H9 (cell line): ENCODE measurements at regions not wholly inside any gene's neighbourhood (a gene's known extent, or its start where the extent isn't known, plus 50 kb on each side); places are given as distances from the start of the nearest gene placed in this dataset.
A peak's percentile ranks its signal among the peaks of the same experiment; 100 is the strongest.

Experiments used
- DNase-seq: peaks from one replicate; pipeline ENCODE4 v3.0.0-alpha.2; 2017
- H2AFZ ChIP-seq: one replicate; pipeline ENCODE4 v1.6.1; 2013; ENCODE audit warnings: mild to moderate bottlenecking, low read length, control low read depth, moderate library complexity
- H2AK5ac ChIP-seq: 2 replicates; pipeline ENCODE4 v1.6.1; 2013; ENCODE audit warnings: low read length, control low read depth, mixed read lengths; ENCODE audit not compliant: insufficient read length
- H2BK120ac ChIP-seq: one replicate; pipeline ENCODE4 v1.6.1; 2013; ENCODE audit warnings: low read depth, mild to moderate bottlenecking, low read length, control low read depth, inconsistent platforms; ENCODE audit not compliant: poor library complexity, severe bottlenecking
- H2BK12ac ChIP-seq: 2 replicates; pipeline ENCODE4 v1.6.1; 2013; ENCODE audit warnings: low read length, control low read depth, mixed read lengths, low read depth; ENCODE audit not compliant: insufficient read length
- H2BK15ac ChIP-seq: 2 replicates; pipeline ENCODE4 v1.6.1; 2013; ENCODE audit warnings: low read depth, low read length, control low read depth
- H2BK20ac ChIP-seq: one replicate; pipeline ENCODE4 v1.6.1; 2013; ENCODE audit warnings: low read depth, mild to moderate bottlenecking, low read length, control low read depth, inconsistent platforms; ENCODE audit not compliant: poor library complexity, severe bottlenecking
- H2BK5ac ChIP-seq: 2 replicates; pipeline ENCODE4 v1.6.1; 2013; ENCODE audit warnings: low read length, control low read depth, mixed read lengths; ENCODE audit not compliant: insufficient read length
- H3K14ac ChIP-seq: 2 replicates; pipeline ENCODE4 v1.6.1; 2013; ENCODE audit warnings: low read length, control low read depth; ENCODE audit not compliant: insufficient read depth
- H3K18ac ChIP-seq: 2 replicates; pipeline ENCODE4 v1.6.1; 2013; ENCODE audit warnings: low read depth, mild to moderate bottlenecking, mixed read lengths, low read length, control low read depth; ENCODE audit not compliant: insufficient read length
- H3K23ac ChIP-seq: 2 replicates; pipeline ENCODE4 v1.6.1; 2013; ENCODE audit warnings: low read length, control low read depth, mixed read lengths, low read depth; ENCODE audit not compliant: insufficient read length
- H3K23me2 ChIP-seq: 2 replicates; pipeline ENCODE4 v1.6.1; 2013; ENCODE audit warnings: low read depth, mild to moderate bottlenecking, mixed read lengths, low read length, control low read depth; ENCODE audit not compliant: insufficient read length, poor library complexity, severe bottlenecking
- H3K27ac ChIP-seq: 2 replicates; pipeline ENCODE4 v1.5.1; 2013; ENCODE audit warnings: low read length, control low read depth, mixed read lengths, low read depth; ENCODE audit not compliant: insufficient read length
- H3K27me3 ChIP-seq: 2 replicates; pipeline ENCODE4 v1.6.1; 2013; ENCODE audit warnings: low read length, control low read depth, inconsistent platforms; ENCODE audit not compliant: insufficient read depth
- H3K4ac ChIP-seq: 2 replicates; pipeline ENCODE4 v1.6.1; 2013; ENCODE audit warnings: low read depth, mild to moderate bottlenecking, control low read depth, inconsistent platforms, low read length, moderate library complexity
- H3K4me1 ChIP-seq: 2 replicates; pipeline ENCODE4 v1.6.1; 2013; ENCODE audit warnings: low read length, control low read depth, inconsistent platforms; ENCODE audit not compliant: insufficient read depth
- H3K4me2 ChIP-seq: 2 replicates; pipeline ENCODE4 v1.6.1; 2013; ENCODE audit warnings: low read length, control low read depth, mixed read lengths; ENCODE audit not compliant: insufficient read length, insufficient read depth
- H3K56ac ChIP-seq: 2 replicates; pipeline ENCODE4 v1.6.1; 2013; ENCODE audit warnings: low read depth, mild to moderate bottlenecking, mixed read lengths, low read length, control low read depth; ENCODE audit not compliant: insufficient read length
- H3K79me1 ChIP-seq: 2 replicates; pipeline ENCODE4 v1.6.1; 2013; ENCODE audit warnings: low read depth, mild to moderate bottlenecking, moderate library complexity, low read length, control low read depth, inconsistent platforms; ENCODE audit not compliant: insufficient read depth, poor library complexity, severe bottlenecking
- H3K79me2 ChIP-seq: 2 replicates; pipeline ENCODE4 v1.6.1; 2013; ENCODE audit warnings: low read length, control low read depth, inconsistent platforms; ENCODE audit not compliant: insufficient read depth
- H3K9ac ChIP-seq: 2 replicates; pipeline ENCODE4 v1.6.1; 2013; ENCODE audit warnings: low read length, control low read depth, mixed read lengths; ENCODE audit not compliant: insufficient read length; ENCODE audit errors: extremely low read depth
- H3K9me3 ChIP-seq: one replicate; pipeline ENCODE4 v1.6.1; 2013; ENCODE audit warnings: low read depth, low read length, inconsistent platforms; ENCODE audit not compliant: control insufficient read depth
- H3T11ph ChIP-seq: one replicate; pipeline ENCODE4 v1.6.1; 2013; ENCODE audit warnings: mild to moderate bottlenecking, low read length, control low read depth, inconsistent platforms
- H4K20me1 ChIP-seq: one replicate; pipeline ENCODE4 v1.6.1; 2013; ENCODE audit not compliant: control insufficient read depth, insufficient read length, insufficient read depth
- H4K5ac ChIP-seq: 2 replicates; pipeline ENCODE4 v1.6.1; 2013; ENCODE audit warnings: low read depth, mild to moderate bottlenecking, mixed read lengths, low read length, control low read depth; ENCODE audit not compliant: insufficient read length
- H4K8ac ChIP-seq: replicated peaks from 2 replicates; pipeline ENCODE4 v1.6.1; 2013; ENCODE audit warnings: low read length, control low read depth, mixed read lengths, low read depth; ENCODE audit not compliant: insufficient read length
- H4K91ac ChIP-seq: 2 replicates; pipeline ENCODE4 v1.6.1; 2013; ENCODE audit warnings: low read depth, mild to moderate bottlenecking, moderate library complexity, mixed read lengths, low read length, control low read depth; ENCODE audit not compliant: insufficient read length
- H3K27ac Mint-ChIP-seq, 3 experiments: 2 replicates in 2 of 3; 3 replicates in 1 of 3; pipeline ENCODE4 v1.8.0; 2020 to 2021; ENCODE audit warnings: mixed read lengths in 3 of 3, mild to moderate bottlenecking in 1 of 3, moderate library complexity in 1 of 3
- H3K27me3 Mint-ChIP-seq: 2 replicates; pipeline ENCODE4 v1.8.0; 2021; ENCODE audit warnings: low read depth, mild to moderate bottlenecking, moderate library complexity, mixed read lengths
- H3K36me3 Mint-ChIP-seq, 3 experiments: 2 replicates in 2 of 3; 3 replicates in 1 of 3; pipeline ENCODE4 v1.8.0; 2020 to 2021; ENCODE audit warnings: low read depth in 3 of 3, mixed read lengths in 3 of 3; ENCODE audit not compliant: insufficient read depth in 1 of 3
- H3K4me1 Mint-ChIP-seq, 2 experiments: 2 replicates each; pipeline ENCODE4 v1.8.0; 2020; ENCODE audit warnings: mixed read lengths in 2 of 2
- H3K4me3 Mint-ChIP-seq, 2 experiments: 2 replicates in 1 of 2; 3 replicates in 1 of 2; pipeline ENCODE4 v1.8.0; 2020 to 2021; ENCODE audit warnings: mild to moderate bottlenecking in 2 of 2, mixed read lengths in 2 of 2, moderate library complexity in 1 of 2
- H3K9me3 Mint-ChIP-seq, 2 experiments: 2 replicates in 1 of 2; 3 replicates in 1 of 2; pipeline ENCODE4 v1.8.0; 2020; ENCODE audit warnings: mild to moderate bottlenecking in 2 of 2, mixed read lengths in 2 of 2, moderate library complexity in 1 of 2
- CTCF ChIP-seq: fragments of 200-600 bp; sonication (generic); conservative IDR thresholded peaks from 3 replicates; pipeline ENCODE4 v1.8.0; 2021; ENCODE audit warnings: antibody characterized with exemption, mild to moderate bottlenecking
- WGBS: extraction: QIAGEN DNeasy Blood & Tissue Kit; methylation state at CpG from one replicate; pipeline ENCODE4 v1.1.7; 2013; ENCODE audit warnings: missing lambda C conversion rate, low lambda C conversion rate, mixed read lengths; ENCODE audit not compliant: insufficient read length; ENCODE audit errors: extremely low coverage; 5-methylcytosine and 5-hydroxymethylcytosine counted together

GRCh38 chr18:54762386-54762785 is 65.9 kb upstream of the RAB27B start:
- Mint-ChIP-seq H3K27me3 (no peaks in the 10 kb centered on the region), H3K4me1 (peaks cover 30 to 44% of the 10 kb centered on the region in 2 experiments), H3K27ac (peak overlapping the region in 2 of 3 experiments; percentile 5 to 75; a peak in 3 of 7 replicates), H3K36me3 (peaks cover 0 to 10% (median 1%) of the 10 kb centered on the region in 3 experiments; a peak in 4 of 7 replicates), H3K9me3 (peaks cover 0 to 4% of the 10 kb centered on the region in 2 experiments; a peak in 3 of 5 replicates), H3K4me3 (no peak overlapping the region)
- DNase-seq = no peak
- Histone ChIP-seq H3K79me1 (no peaks in the 10 kb centered on the region), H3K79me2 (no peaks in the 10 kb centered on the region), H3K27me3 (no peaks in the 10 kb centered on the region), H4K8ac (no peak overlapping the region), H2AFZ (no peak overlapping the region), H2BK120ac (no peak overlapping the region), H3T11ph (no peak overlapping the region), H3K23ac (no peak overlapping the region), H3K23me2 (no peaks in the 10 kb centered on the region), H2AK5ac (no peak overlapping the region), H3K14ac (no peak overlapping the region), H4K91ac (no peak overlapping the region), H3K4me2 (no peak overlapping the region), H3K27ac (no peak overlapping the region), H2BK15ac (no peak overlapping the region), H3K56ac (no peak overlapping the region), H2BK5ac (no peak overlapping the region), H2BK12ac (no peak overlapping the region), H3K4ac (no peak overlapping the region), H3K18ac (no peak overlapping the region), H3K9me3 (no peaks in the 10 kb centered on the region), H3K4me1 (peaks cover 7% of the 10 kb centered on the region), H2BK20ac (no peak overlapping the region), H4K20me1 (no peaks in the 10 kb centered on the region), H4K5ac (no peak overlapping the region), H3K9ac (no peak overlapping the region)
- no CpG with 5 or more reads among the region's 5 CpGs for WGBS
- TF ChIP-seq CTCF = no peak
